Right lobe of liver (tissue), 6 donors: ENCODE measurements at regions not wholly inside any gene's neighbourhood (a gene's known extent, or its start where the extent isn't known, plus 50 kb on each side); places are given as distances from the start of the nearest gene placed in this dataset.
"Not testable (repeated sequence)": the region's sequence is repeated elsewhere in the genome, so short reads cannot be mapped to it uniquely, and the experiment has no call there.

Source experiments
- ATAC-seq, 4 donors: fragments of 200-7000 bp; cut with Tn5 transposase; one replicate each; pipeline ENCODE4 v1.9.1; 2020; ENCODE audit warnings: mild to moderate bottlenecking in 4 of 4, moderate library complexity in 4 of 4
- DNase-seq, 3 donors: peaks; one replicate each; pipeline ENCODE4 v3.0.0-alpha.2; 2020
- H3K27ac ChIP-seq, 3 donors: fragments of 200-600 bp; one replicate each; pipeline ENCODE4 v1.8.0; 2022
- H3K27me3 ChIP-seq, 2 donors: fragments of 200-600 bp; one replicate each; pipeline ENCODE4 v1.8.0; 2022
- H3K36me3 ChIP-seq, 4 donors: fragments of 200-600 bp; sonication (generic) in 1 of 4; one replicate each; pipeline versions ENCODE4 v1.5.1 to v1.8.0; 2017 to 2022; ENCODE audit warnings: control low read depth in 1 of 4
- H3K4me1 ChIP-seq, 4 donors: fragments of 200-600 bp; sonication (generic) in 1 of 4; one replicate each; pipeline versions ENCODE4 v1.5.1 to v1.8.0; 2017 to 2022; ENCODE audit warnings: control low read depth in 1 of 4
- H3K4me3 ChIP-seq, 3 donors: fragments of 200-600 bp; one replicate each; pipeline ENCODE4 v1.8.0; 2022
- H3K9me3 ChIP-seq, 4 donors: fragments of 200-600 bp; sonication (generic) in 1 of 4; one replicate each; pipeline versions ENCODE4 v1.5.1 to v1.8.0; 2017 to 2022; ENCODE audit warnings: control low read depth in 1 of 4
- POLR2A ChIP-seq: fragments of 450-650 bp; IDR thresholded peaks from one replicate; pipeline ENCODE4 v1.6.1; 2017; ENCODE audit warnings: antibody characterized with exemption, mild to moderate bottlenecking
- whole genome bisulfite sequencing: methylation state at CpG from one replicate; pipeline ENCODE4 v1.1.6; 2018; ENCODE audit warnings: low coverage, low lambda C conversion rate; ENCODE audit not compliant: insufficient coverage; ENCODE audit errors: missing lambda C conversion rate; 5-methylcytosine and 5-hydroxymethylcytosine counted together
- intact Hi-C, 2 donors: fragments of 100-400 bp; cut with DNase I; formaldehyde crosslinking; loops; one replicate each; pipeline versions ENCODE4 v1.11.2 to v1.14.1; 2022
- TF ChIP-seq, protein P1 (sequence below), 4 donors: fragments of 200-600 bp in 3 of 4; fragments of 450-650 bp in 1 of 4; IDR thresholded peaks; one replicate each; pipeline versions ENCODE4 v1.5.1 to v1.8.0; 2016 to 2022; ENCODE audit warnings: antibody characterized with exemption in 4 of 4, mild to moderate bottlenecking in 2 of 4
- donor health status: DM: no; HTN: yes; CAD: no.
- donor health status: DM: no; HTN: no; CAD: no.
- donor health status: DM: no; HTN: no; CAD: no.
- donor health status: DM: no; HTN: yes; CAD: no.
- donor health status: DM: no; HTN: yes; CAD: no.

DNA sequence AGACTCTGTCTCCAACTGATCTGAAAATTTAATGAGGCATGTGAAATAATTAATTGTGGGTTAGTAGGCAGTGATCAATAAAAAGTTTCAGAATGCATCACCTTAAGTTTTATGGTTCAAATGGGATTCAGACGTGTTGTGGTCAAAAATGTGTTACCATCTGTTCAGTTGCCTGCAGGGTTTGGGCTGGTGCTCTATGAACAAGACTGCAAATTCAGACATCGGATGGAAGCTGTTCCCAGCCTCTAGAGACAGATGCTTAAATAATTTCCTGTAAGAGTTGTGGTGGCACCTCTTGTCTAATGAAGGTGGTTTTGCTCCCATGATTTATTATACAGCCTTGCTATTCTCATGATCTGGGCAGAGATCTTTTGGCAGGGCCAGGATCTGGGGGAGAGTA lies 113.6 kb downstream of the VCY start:
- H3K4me1 ChIP-seq, result no peaks in the 10 kb centered on the region
- no peaks in the 10 kb centered on the region for H3K36me3 ChIP-seq
- intact Hi-C loops, result no loop called here
- H3K9me3 ChIP-seq, result no peaks in the 10 kb centered on the region
- no peaks in the 10 kb centered on the region for H3K27me3 ChIP-seq
- no peak overlapping the region for H3K27ac ChIP-seq
- TF ChIP-seq, protein P1, sequence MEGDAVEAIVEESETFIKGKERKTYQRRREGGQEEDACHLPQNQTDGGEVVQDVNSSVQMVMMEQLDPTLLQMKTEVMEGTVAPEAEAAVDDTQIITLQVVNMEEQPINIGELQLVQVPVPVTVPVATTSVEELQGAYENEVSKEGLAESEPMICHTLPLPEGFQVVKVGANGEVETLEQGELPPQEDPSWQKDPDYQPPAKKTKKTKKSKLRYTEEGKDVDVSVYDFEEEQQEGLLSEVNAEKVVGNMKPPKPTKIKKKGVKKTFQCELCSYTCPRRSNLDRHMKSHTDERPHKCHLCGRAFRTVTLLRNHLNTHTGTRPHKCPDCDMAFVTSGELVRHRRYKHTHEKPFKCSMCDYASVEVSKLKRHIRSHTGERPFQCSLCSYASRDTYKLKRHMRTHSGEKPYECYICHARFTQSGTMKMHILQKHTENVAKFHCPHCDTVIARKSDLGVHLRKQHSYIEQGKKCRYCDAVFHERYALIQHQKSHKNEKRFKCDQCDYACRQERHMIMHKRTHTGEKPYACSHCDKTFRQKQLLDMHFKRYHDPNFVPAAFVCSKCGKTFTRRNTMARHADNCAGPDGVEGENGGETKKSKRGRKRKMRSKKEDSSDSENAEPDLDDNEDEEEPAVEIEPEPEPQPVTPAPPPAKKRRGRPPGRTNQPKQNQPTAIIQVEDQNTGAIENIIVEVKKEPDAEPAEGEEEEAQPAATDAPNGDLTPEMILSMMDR (IDR thresholded peaks at IDR 0.05), result no peak
- TF ChIP-seq POLR2A, result no peak
- no CpG with 5 or more reads among the region's 2 CpGs for WGBS
- no peak overlapping the region for H3K4me3 ChIP-seq
- no peak for DNase-seq
- no peak for ATAC-seq

DNA sequence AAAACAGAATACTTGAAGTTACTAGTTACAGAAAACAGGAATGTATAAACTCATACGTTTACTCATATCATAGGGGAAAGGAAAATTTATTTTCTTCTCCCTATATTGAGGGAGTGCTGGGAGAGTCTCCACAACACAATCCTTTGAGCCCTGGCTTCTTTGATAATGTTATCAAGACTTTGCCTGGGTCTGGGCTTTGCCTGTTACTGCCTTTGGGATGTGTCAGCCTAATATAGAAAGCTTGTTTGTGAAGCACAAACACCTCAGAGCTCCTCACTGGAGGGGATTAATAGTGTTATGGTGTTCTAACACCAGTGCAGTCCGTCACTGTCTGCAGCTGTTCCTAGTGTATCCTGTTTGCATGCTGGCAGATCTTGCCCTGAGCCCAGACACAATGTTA lies 107.8 kb downstream of the VCY start:
- Histone ChIP-seq H3K36me3 (no peaks in the 10 kb centered on the region), H3K27me3 (no peaks in the 10 kb centered on the region), H3K4me3 (no peak overlapping the region), H3K27ac (no peak overlapping the region), H3K9me3 (no peaks in the 10 kb centered on the region), H3K4me1 (no peaks in the 10 kb centered on the region)
- WGBS, result no CpG with 5 or more reads among the region's 2 CpGs
- no peak for DNase-seq
- intact Hi-C loops, result no loop called here
- ATAC-seq, result no peak
- TF ChIP-seq POLR2A, result no peak

DNA sequence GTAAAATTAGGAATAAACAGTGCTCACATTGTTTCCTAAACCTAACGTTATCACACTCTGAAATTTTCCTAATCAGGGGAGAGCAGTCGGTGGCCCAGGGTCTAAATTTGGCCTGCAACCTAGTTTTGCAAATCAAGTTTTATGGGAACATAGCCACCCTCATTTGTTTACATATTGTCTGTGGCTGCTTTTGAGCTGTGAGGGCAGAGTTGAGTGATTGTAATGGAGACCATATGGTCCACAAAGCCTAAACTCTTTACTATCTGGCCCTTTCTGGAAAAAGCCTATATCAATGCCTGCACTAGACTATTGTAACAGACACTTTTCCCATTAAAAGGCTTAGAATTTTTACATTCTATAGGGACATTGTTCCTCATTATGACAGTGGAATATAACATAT lies 105.2 kb downstream of the VCY start:
- TF ChIP-seq POLR2A, result no peak
- TF ChIP-seq, protein P1 (IDR thresholded peaks at IDR 0.05), result no peak
- ATAC-seq (no peak), DNase-seq (no peak)
- H3K36me3 ChIP-seq, result no peaks in the 10 kb centered on the region
- no peaks in the 10 kb centered on the region for H3K9me3 ChIP-seq
- H3K27me3 ChIP-seq, result no peaks in the 10 kb centered on the region
- intact Hi-C loops, result no loop called here
- H3K27ac ChIP-seq, result no peak overlapping the region
- no peak overlapping the region for H3K4me3 ChIP-seq
- WGBS, result no CpG with 5 or more reads among the region's 2 CpGs
- H3K4me1 ChIP-seq, result no peaks in the 10 kb centered on the region

DNA sequence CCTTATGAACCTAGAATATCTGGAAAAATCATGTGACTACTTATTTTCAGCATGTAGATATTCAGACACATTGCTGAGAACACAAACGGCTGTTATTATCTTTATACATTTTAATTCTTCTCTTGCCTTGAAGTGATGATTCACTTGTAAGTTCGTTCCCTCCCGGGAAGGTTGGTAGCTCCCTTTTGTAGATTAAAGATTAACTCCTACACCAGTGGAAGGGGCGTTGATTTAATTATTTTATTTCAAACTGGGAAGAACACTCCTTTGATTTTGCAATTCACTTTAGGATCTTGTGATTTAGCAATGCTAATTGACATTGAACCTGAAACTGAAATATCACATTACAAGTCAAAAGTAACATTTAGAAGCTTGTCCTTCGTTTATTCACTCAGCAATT lies 103.4 kb downstream of the VCY start:
- Histone ChIP-seq H3K9me3 (no peaks in the 10 kb centered on the region), H3K4me3 (no peak overlapping the region), H3K4me1 (no peaks in the 10 kb centered on the region), H3K27ac (no peak overlapping the region), H3K36me3 (no peaks in the 10 kb centered on the region), H3K27me3 (no peaks in the 10 kb centered on the region)
- DNase-seq (no peak), ATAC-seq (peak in 1 of 4 donors; percentile 42)
- intact Hi-C loops, result no loop called here
- TF ChIP-seq, protein P1 (IDR thresholded peaks at IDR 0.05), result no peak
- no peak for TF ChIP-seq POLR2A
- no CpG with 5 or more reads among the region's 5 CpGs for whole genome bisulfite sequencing

DNA sequence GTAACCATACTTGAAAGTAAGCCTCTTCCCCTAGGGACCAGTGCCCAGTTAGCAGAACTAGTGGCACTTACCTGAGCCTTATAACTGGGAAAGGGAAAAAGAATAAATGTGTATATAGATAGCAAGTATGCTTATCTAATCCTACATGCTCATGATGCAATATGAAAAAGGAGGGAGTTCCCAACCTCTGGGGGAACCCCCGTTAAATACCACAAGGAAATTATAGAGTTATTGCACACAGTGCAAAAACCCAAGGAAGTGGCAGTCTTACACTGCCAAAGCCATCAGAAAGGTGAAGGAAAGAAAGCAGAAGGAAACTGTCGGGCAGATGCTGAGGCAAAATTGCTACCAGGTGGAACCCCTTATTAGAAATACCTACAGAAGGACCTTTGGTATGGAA lies 92.2 kb downstream of the VCY start:
- ATAC-seq, H3K27me3 ChIP-seq, DNase-seq, H3K4me3 ChIP-seq, H3K27ac ChIP-seq, H3K9me3 ChIP-seq, H3K4me1 ChIP-seq, intact Hi-C loops, H3K36me3 ChIP-seq: not testable (repeated sequence)
- WGBS, result no CpG with 5 or more reads among the region's 2 CpGs

DNA sequence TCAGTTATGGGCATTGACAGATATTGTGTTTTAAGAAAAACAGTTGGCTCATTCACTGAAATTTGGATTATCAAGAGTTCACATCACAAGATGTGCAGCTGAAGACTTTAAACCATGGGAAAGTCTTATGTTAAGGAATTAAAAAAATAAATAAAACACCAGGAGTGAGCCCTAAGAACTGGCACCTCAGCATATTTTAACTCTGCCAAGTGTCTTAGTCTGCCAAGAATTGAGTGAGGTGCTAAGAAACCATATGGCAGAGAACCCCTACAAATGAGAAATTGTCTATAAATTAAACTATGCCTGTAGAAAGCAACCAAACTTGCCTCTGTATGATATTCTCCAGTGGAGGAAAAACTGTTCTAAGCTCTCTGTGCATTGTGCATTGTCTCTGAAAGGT lies 78.5 kb downstream of the VCY start:
- Histone ChIP-seq H3K4me3 (no peak overlapping the region), H3K9me3 (no peaks in the 10 kb centered on the region), H3K36me3 (no peaks in the 10 kb centered on the region), H3K27ac (no peak overlapping the region), H3K4me1 (no peaks in the 10 kb centered on the region), H3K27me3 (no peaks in the 10 kb centered on the region)
- no peak for ATAC-seq
- intact Hi-C loops, result no loop called here
- no peak for DNase-seq
- TF ChIP-seq, protein P1 (IDR thresholded peaks at IDR 0.05), result no peak
- no peak for TF ChIP-seq POLR2A

DNA sequence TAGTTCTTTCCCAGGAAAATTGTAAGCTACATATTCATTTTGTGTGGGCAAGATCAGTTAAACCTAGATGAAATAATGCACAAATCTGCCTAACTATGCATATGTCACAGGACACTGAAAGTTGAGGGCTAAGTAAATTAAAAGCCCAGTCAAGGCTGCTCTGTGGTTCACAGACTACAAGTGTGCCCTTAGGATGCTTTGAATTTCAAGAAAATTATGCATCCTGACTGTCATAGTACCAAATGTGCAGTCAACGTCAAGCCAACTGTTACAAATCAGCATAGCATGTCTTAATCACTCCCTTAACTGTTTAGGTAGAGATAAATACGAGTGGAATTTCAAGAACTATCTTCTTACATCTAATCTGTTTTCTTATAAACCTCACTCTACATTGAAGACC lies 55.8 kb downstream of the VCY start:
- ATAC-seq, DNase-seq, H3K36me3 ChIP-seq, H3K9me3 ChIP-seq, intact Hi-C loops, H3K4me1 ChIP-seq, H3K27ac ChIP-seq, H3K4me3 ChIP-seq, H3K27me3 ChIP-seq: not testable (repeated sequence)
- no CpG with 5 or more reads among the region's 2 CpGs for WGBS
